Osteocyte (in vitro differentiated cells): ENCODE measurements at regions not wholly inside any gene's neighbourhood (a gene's known extent, or its start where the extent isn't known, plus 50 kb on each side); places are given as distances from the start of the nearest gene placed in this dataset.
A peak's percentile ranks its signal among the peaks of the same experiment; 100 is the strongest.

Experiments used
- DNase-seq: peaks from one replicate; pipeline ENCODE4 v3.0.0; 2021; ENCODE audit warnings: mixed read lengths; ENCODE audit not compliant: unreplicated experiment; ENCODE audit errors: extremely low spot score
- H3K27ac Mint-ChIP-seq: one replicate; pipeline ENCODE4 v1.8.0; 2021; ENCODE audit warnings: mild to moderate bottlenecking, mixed read lengths; ENCODE audit not compliant: unreplicated experiment
- H3K27me3 Mint-ChIP-seq: one replicate; pipeline ENCODE4 v1.8.0; 2021; ENCODE audit warnings: mixed read lengths; ENCODE audit not compliant: unreplicated experiment
- H3K36me3 Mint-ChIP-seq: one replicate; pipeline ENCODE4 v1.8.0; 2021; ENCODE audit warnings: mixed read lengths; ENCODE audit not compliant: unreplicated experiment
- H3K4me1 Mint-ChIP-seq: one replicate; pipeline ENCODE4 v1.8.0; 2021; ENCODE audit warnings: mixed read lengths; ENCODE audit not compliant: unreplicated experiment
- H3K4me3 Mint-ChIP-seq: one replicate; pipeline ENCODE4 v1.8.0; 2021; ENCODE audit warnings: mild to moderate bottlenecking, moderate library complexity, mixed read lengths; ENCODE audit not compliant: unreplicated experiment
- H3K9me3 Mint-ChIP-seq: one replicate; pipeline ENCODE4 v1.8.0; 2021; ENCODE audit warnings: mixed read lengths; ENCODE audit not compliant: unreplicated experiment
- CTCF ChIP-seq: fragments of 200-600 bp; sonication (generic); IDR thresholded peaks from 2 replicates; pipeline ENCODE4 v1.5.0; 2021; ENCODE audit warnings: antibody characterized with exemption, mild to moderate bottlenecking, moderate library complexity

GRCh38 chr4:164695650-164696049 lies 58.3 kb upstream of the SMIM31 start:
- Mint-ChIP-seq H3K27ac (no peak overlapping the region), H3K27me3 (peaks cover 3% of the 10 kb centered on the region), H3K36me3 (no peaks in the 10 kb centered on the region), H3K4me3 (no peak overlapping the region), H3K9me3 (peaks cover 3% of the 10 kb centered on the region), H3K4me1 (no peaks in the 10 kb centered on the region)
- no peak for DNase-seq
- no peak for TF ChIP-seq CTCF

- TF ChIP-seq CTCF, result peak; percentile 14
- H3K4me3 Mint-ChIP-seq, result no peak overlapping the region
- H3K27me3 Mint-ChIP-seq, result peaks cover 7% of the 10 kb centered on the region
- H3K4me1 Mint-ChIP-seq, result no peaks in the 10 kb centered on the region
- H3K36me3 Mint-ChIP-seq, result no peaks in the 10 kb centered on the region
- H3K27ac Mint-ChIP-seq, result no peak overlapping the region
- H3K9me3 Mint-ChIP-seq, result no peaks in the 10 kb centered on the region
- DNase-seq, result no peak
These were observed 53.5 kb upstream of the SMIM31 start for GRCh38 chr4:164700471-164700870.

- no peak overlapping the region for H3K27ac Mint-ChIP-seq
- peaks cover 7% of the 10 kb centered on the region for H3K27me3 Mint-ChIP-seq
- no peak overlapping the region for H3K4me3 Mint-ChIP-seq
- no peak for DNase-seq
- no peaks in the 10 kb centered on the region for H3K4me1 Mint-ChIP-seq
- no peak for TF ChIP-seq CTCF
- H3K36me3 Mint-ChIP-seq, result no peaks in the 10 kb centered on the region
- no peaks in the 10 kb centered on the region for H3K9me3 Mint-ChIP-seq
These were observed 52.3 kb upstream of the SMIM31 start for GRCh38 chr4:164701665-164702064.
